Stimulated activated CD8-positive, alpha-beta memory T cell treated with anti-CD3 and anti-CD28 coated beads, Interleukin-15, amount 100 ng/mL, for 1 hour (primary cell): ENCODE measurements at regions not wholly inside any gene's neighbourhood (a gene's known extent, or its start where the extent isn't known, plus 50 kb on each side); places are given as distances from the start of the nearest gene placed in this dataset.

Source experiments
- DNase-seq: peaks from one replicate; pipeline ENCODE4 v3.0.0-alpha.2; 2020; ENCODE audit warnings: low read depth

GRCh38 chr7:45358287-45358686, 200.7 kb downstream of the RAMP3 start:
- no peak for DNase-seq

GRCh38 chr7:45359250-45359649, 201.7 kb downstream of the RAMP3 start:
- DNase-seq, result no peak

DNA sequence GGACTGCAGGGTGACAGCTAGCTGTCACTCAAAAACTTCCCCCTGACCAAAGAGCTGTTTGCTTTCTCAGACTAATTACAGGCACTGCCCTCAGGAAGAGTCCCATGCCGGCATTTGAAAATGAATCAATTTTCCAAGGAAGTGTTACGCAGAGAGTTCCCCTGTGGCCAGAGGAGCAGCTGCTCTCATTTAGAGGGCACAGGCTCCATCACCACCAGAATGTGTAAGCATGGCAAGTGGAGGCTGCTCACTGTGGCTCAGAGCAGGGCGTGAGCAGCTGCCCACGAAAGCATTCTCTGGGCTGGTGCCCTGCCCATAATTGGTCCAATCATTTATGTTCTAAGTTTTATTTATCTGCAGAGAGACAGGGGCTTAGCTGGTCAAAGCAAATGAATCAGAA, 202.2 kb downstream of the RAMP3 start:
- no peak for DNase-seq

GRCh38 chr7:45363669-45364068, 206.1 kb downstream of the RAMP3 start:
- no peak for DNase-seq

GRCh38 chr7:45365341-45365740, 207.8 kb downstream of the RAMP3 start:
- DNase-seq, result no peak

DNA sequence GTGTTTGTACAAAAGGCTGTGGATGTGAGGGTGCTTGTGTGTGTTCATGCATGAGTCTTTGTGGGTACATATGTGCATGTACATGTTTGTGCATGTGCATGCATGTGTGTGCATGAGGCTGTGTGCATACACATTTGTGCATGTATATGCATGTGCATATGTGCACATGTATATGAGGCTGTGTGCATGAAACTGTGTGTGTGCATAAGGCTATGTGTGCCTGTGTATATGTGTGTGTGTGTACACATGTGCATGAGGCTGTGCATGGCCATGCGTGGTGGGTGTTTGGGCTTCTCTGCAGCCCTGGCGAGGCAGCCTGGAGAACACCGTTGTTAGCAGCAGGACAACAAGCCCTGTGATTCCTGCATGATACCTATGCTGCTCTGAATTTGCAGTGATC, 207.7 kb upstream of the ADCY1 start:
- DNase-seq, result no peak

DNA sequence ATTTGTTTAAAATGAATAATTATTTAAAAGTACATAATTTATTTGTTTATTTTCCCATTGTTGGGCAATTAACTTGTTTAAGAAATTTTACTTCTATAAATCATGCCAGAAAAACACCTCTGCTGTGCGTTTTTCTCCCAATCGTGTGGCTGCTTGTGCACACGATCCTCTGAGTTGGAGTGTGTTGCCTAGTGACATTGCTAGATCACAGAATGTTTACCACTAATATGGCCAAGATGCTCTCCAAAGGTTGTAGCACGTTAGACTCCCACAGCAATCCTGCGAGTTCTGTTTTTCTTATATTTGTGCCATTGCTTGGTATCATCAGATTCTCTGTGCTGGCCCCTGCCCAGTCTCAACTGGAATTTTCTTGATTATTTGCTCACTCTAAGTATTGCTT, 207.1 kb upstream of the ADCY1 start:
- DNase-seq, result no peak

- no peak for DNase-seq
These were observed 205.9 kb upstream of the ADCY1 start for GRCh38 chr7:45368129-45368807.

GRCh38 chr7:45384499-45384898, 189.7 kb upstream of the ADCY1 start:
- DNase-seq, result no peak

- no peak for DNase-seq
These were observed 186.3 kb upstream of the ADCY1 start for GRCh38 chr7:45387837-45388236.

DNA sequence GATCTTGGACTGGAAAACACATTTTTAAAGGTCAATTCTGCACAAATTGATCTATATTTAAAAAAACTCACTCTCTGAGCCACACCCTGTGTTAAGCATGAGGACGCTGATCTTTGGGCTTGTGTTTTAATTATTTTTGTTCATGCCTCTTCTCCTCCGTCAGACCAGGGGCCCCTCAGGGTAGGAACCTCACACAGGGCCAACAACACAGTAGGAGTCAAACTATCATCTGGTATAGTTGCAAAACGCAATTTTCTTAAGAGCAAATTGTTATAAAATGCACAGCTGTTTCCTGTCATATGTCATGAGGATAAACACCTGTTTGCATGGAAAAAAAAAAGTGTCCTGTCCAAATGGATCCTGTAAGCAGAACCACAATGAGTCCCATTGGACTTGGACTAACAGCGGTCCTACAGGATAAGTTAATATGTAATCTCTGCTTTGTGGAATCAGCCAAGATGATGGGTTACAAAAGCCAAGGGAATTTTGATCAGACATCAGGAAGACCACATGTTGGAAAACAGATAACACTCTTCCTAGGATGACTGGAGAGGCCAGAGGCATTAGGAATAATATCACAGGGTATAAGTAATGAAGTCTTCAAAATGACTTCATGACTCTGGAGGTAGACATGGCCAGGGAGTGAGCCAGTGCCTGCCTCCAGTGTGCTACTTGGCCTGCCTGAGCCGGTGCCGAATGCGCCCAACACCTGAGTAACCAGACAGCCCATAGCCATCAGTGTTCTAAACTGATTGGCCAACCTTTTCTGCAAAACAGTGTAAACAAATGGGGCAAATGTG, 184.9 kb upstream of the ADCY1 start:
- DNase-seq, result no peak

DNA sequence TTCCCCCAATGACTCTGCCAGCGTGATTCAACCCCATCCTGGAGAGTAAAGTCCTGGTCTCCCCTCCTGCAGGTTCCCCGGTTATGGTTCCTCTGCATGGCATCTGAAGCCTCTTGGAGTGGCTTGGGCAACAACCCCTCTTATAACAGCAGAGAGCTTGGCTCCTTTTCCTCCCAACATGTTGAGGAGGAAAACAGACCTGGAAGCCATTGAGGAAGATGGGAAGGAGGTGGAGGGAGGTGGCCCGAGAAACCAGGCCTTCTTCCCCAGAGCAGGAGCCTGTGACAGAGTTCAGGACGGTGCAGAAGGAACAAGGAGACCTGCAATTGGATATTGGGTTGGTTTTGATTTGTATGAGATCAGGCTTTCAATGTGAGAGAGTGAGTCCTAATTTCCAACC, 184.0 kb upstream of the ADCY1 start:
- no peak for DNase-seq

DNA sequence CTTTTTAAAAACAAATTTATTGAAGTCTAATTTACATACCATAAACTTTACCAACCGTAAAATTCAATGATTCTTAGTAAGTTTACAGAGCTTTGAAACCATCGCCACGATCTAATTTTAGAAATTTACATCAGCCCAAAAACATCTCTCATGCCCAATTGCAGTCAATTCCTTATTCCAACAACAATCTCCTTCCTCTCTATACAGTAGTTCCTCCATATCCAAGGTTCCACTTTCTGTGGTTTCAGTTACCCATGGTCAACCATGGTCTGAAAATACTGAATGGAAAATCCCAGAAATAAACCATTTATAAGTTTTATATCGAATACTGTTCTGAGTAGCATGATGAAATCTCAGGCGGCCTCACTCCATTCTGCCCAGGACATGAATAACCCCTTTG, 183.4 kb upstream of the ADCY1 start:
- no peak for DNase-seq

GRCh38 chr7:45391618-45392451, 182.3 kb upstream of the ADCY1 start:
- DNase-seq, result no peak

GRCh38 chr7:45394117-45394708, 180.0 kb upstream of the ADCY1 start:
- DNase-seq, result no peak

- DNase-seq, result no peak
These were observed 175.1 kb upstream of the ADCY1 start for GRCh38 chr7:45399069-45399468.

GRCh38 chr7:45400680-45401079, 173.5 kb upstream of the ADCY1 start:
- no peak for DNase-seq

DNA sequence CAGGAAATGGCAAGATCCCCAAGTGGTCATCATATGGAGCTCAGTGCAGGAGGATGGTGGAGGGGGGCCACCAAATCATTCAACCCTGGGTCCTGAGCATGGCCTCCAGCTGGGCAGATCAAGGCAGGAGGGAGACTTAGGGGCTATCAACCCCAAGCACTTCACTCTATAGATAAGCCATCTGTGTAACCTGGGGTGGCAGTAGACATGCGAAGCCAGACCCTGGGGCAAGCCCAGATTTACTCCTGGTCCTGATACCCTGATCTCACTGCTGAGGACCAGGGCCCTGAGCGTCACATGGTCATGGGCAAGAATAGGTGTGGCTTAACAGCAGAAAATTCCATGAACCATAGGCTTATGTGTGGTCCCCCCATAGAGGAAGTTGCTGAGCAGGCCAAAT, 173.0 kb upstream of the ADCY1 start:
- no peak for DNase-seq

DNA sequence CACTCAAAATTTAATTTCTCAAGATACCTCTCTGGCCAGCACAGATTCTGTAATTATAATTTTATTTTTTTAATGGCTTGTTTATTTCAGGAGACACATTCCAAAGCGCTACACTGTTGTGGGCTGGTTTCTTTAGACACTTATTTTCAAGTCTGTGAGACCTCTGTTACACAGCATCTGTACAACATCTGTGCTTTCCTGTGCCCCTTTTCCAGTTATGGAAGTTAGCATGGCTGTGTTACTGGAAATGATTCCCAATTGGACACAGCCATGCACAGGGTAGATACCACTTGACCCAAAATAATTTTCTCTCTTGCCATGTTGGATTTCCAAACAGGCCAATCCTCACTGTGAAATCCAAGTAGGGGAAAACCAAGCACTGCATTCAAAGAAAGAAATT, 172.3 kb upstream of the ADCY1 start:
- DNase-seq, result no peak

- no peak for DNase-seq
These were observed 171.5 kb upstream of the ADCY1 start for GRCh38 chr7:45402480-45403218.

DNA sequence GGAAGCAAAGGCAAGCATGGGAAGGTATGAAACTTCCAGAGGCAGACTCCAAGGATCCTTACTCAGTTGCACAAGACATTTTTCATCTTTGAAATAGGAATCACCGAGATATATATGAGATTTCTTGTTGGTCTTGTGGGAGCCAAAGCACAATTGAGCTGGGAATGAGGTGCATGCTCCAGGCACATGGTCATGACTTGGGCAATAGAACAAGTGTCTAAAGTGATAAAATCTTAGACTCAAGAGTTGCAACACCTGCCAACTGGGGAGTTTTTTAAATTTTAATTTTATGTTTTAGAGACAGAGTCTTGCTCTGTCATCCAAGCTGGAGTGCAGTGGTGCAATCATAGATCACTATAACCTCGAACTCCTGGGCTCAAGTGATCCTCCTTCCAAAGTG, 169.5 kb upstream of the ADCY1 start:
- DNase-seq, result no peak
